Thyroid gland (tissue), 4 donors: ENCODE measurements at regions not wholly inside any gene's neighbourhood (a gene's known extent, or its start where the extent isn't known, plus 50 kb on each side); places are given as distances from the start of the nearest gene placed in this dataset.

Experiments
- POLR2A ChIP-seq, 2 donors: fragments of 450-650 bp; IDR thresholded peaks; one replicate each; pipeline ENCODE4 v1.6.1; 2017; ENCODE audit warnings: antibody characterized with exemption in 2 of 2, mild to moderate bottlenecking in 2 of 2, moderate library complexity in 1 of 2
- TF ChIP-seq, protein P1 (sequence below), 6 experiments: fragments of 200-600 bp in 3 of 6; fragments of 450-650 bp in 3 of 6; sonication (generic) in 3 of 6; IDR thresholded peaks; one replicate each; pipeline ENCODE4 v1.5.1; 2016 to 2019; ENCODE audit warnings: antibody characterized with exemption in 6 of 6, mild to moderate bottlenecking in 2 of 6, inconsistent platforms in 1 of 6, moderate library complexity in 1 of 6

DNA sequence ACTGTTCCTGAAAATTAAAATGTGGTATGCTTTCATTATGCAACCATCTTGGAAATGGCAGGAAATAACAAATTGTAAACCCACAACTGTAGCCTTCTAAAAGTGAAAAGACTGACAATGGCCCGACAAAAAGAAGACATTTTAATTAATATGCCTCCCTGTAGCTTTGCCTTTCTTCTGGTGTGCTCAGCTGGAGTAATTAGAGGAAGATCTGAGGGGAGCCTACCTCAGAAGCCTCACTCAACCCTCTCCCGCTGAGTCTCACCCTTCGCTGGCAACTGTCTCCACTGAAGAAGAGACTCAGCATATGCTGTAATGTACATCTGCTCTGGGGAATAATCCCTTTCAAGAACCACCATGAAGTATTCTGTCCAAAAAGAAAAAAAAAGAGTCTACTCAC is 104.7 kb upstream of the SETMAR start:
- no peak for TF ChIP-seq POLR2A (IDR thresholded peaks at IDR 0.05)
- TF ChIP-seq, protein P1, sequence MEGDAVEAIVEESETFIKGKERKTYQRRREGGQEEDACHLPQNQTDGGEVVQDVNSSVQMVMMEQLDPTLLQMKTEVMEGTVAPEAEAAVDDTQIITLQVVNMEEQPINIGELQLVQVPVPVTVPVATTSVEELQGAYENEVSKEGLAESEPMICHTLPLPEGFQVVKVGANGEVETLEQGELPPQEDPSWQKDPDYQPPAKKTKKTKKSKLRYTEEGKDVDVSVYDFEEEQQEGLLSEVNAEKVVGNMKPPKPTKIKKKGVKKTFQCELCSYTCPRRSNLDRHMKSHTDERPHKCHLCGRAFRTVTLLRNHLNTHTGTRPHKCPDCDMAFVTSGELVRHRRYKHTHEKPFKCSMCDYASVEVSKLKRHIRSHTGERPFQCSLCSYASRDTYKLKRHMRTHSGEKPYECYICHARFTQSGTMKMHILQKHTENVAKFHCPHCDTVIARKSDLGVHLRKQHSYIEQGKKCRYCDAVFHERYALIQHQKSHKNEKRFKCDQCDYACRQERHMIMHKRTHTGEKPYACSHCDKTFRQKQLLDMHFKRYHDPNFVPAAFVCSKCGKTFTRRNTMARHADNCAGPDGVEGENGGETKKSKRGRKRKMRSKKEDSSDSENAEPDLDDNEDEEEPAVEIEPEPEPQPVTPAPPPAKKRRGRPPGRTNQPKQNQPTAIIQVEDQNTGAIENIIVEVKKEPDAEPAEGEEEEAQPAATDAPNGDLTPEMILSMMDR (IDR thresholded peaks at IDR 0.05): no peak
